OCI-LY3 (cell line): ENCODE measurements at regions not wholly inside any gene's neighbourhood (a gene's known extent, or its start where the extent isn't known, plus 50 kb on each side); places are given as distances from the start of the nearest gene placed in this dataset.
A peak's percentile ranks its signal among the peaks of the same experiment; 100 is the strongest.

Experiments used
- H2AFZ ChIP-seq: fragments of 200-600, 300-600 bp; shearing (Covaris generic); 2 replicates; pipeline ENCODE4 v1.6.0; 2014; ENCODE audit warnings: antibody characterized with exemption, low read depth, low read length
- H3K27ac ChIP-seq: fragments of 200-600, 300-600 bp; sonication (generic); 2 replicates; pipeline ENCODE4 v1.5.1; 2014; ENCODE audit warnings: mild to moderate bottlenecking, low read length, moderate library complexity, mixed read lengths
- H3K27me3 ChIP-seq: fragments of 200-600, 300-600 bp; sonication (generic); 2 replicates; pipeline ENCODE4 v1.6.1; 2014; ENCODE audit warnings: low read depth, low read length, mixed read lengths
- H3K36me3 ChIP-seq: fragments of 200-600, 300-600 bp; sonication (generic); replicated peaks from 2 replicates; pipeline ENCODE3; 2014; ENCODE audit warnings: low read depth, low read length, mixed read lengths
- H3K4me1 ChIP-seq: fragments of 300-600, 200-600 bp; sonication (generic); 2 replicates; pipeline ENCODE4 v1.6.1; 2014; ENCODE audit warnings: low read length, mixed read lengths
- H3K4me2 ChIP-seq: fragments of 200-600, 300-600 bp; sonication (generic); 2 replicates; pipeline ENCODE4 v1.6.1; 2014; ENCODE audit warnings: low read length, mixed read lengths
- H3K4me3 ChIP-seq: fragments of 300-600, 200-600 bp; sonication (generic); 2 replicates; pipeline ENCODE4 v1.5.1; 2014; ENCODE audit warnings: antibody characterized with exemption, mild to moderate bottlenecking, low read length, moderate library complexity
- H3K79me2 ChIP-seq: fragments of 300-600, 200-600 bp; shearing (Covaris generic); 2 replicates; pipeline ENCODE4 v1.6.1; 2014; ENCODE audit warnings: mild to moderate bottlenecking, low read length, mixed read lengths
- H3K9ac ChIP-seq: fragments of 300-600, 200-600 bp; shearing (Covaris generic); 2 replicates; pipeline ENCODE4 v1.6.0; 2014; ENCODE audit warnings: mild to moderate bottlenecking, low read length, moderate library complexity
- H3K9me3 ChIP-seq: fragments of 200-600, 300-600 bp; shearing (Covaris generic); 2 replicates; pipeline ENCODE4 v1.6.1; 2014; ENCODE audit warnings: low read length, mixed read lengths; ENCODE audit not compliant: insufficient read depth
- H4K20me1 ChIP-seq: fragments of 200-600, 300-600 bp; sonication (generic); 2 replicates; pipeline ENCODE4 v1.6.1; 2016; ENCODE audit warnings: low read length, mixed read lengths; ENCODE audit not compliant: insufficient read depth
- EZH2phosphoT487 ChIP-seq: fragments of 200-600 bp; shearing (Covaris generic); IDR thresholded peaks from 2 replicates; pipeline ENCODE4 v1.6.1; 2018; ENCODE audit warnings: antibody characterized with exemption, mixed run types, low read depth
- TF ChIP-seq, protein P1 (sequence below): fragments of 200-600, 300-600 bp; sonication (generic); IDR thresholded peaks from 2 replicates; pipeline ENCODE4 v1.5.1; 2014; ENCODE audit warnings: antibody characterized with exemption, low read length, low read depth

DNA sequence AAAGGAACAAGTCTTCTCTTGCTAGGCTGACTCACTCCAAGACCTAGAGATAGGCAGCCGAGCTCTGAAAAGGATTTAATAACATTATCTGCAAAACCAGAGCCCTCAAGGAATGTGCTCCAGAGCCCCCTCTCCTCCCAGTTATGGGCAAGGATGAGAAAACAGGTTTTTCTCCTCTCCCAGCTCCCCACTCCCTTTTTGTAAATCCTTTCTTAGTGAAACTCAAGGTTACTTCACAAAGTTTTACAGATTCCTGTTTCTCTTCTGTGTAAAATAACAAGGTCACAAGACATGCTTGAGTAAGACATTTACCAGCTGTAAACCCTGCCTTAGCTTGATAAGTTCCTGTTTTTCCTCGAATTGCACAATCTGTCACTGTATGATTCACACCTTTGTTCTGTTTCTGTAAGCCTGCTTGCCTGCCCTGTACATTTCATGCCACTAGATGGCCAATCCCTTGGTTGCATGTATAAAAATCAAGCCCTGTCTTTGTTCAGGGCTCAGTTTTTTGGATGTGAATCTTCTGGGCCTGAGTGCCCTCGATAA is 489.4 kb downstream of the KCNA4 start:
- peak overlapping the region; percentile 73 for H3K27ac ChIP-seq
- no peaks in the 10 kb centered on the region for H3K79me2 ChIP-seq
- H2AFZ ChIP-seq: no peak overlapping the region
- H3K4me1 ChIP-seq: peaks cover 14% of the 10 kb centered on the region
- no peaks in the 10 kb centered on the region for H3K27me3 ChIP-seq
- H3K4me2 ChIP-seq: peak overlapping the region; percentile 64
- H4K20me1 ChIP-seq: no peaks in the 10 kb centered on the region
- peak overlapping the region; percentile 31; the same call in 1 of the 2 replicates for H3K9ac ChIP-seq
- no peaks in the 10 kb centered on the region for H3K36me3 ChIP-seq
- TF ChIP-seq, protein P1, sequence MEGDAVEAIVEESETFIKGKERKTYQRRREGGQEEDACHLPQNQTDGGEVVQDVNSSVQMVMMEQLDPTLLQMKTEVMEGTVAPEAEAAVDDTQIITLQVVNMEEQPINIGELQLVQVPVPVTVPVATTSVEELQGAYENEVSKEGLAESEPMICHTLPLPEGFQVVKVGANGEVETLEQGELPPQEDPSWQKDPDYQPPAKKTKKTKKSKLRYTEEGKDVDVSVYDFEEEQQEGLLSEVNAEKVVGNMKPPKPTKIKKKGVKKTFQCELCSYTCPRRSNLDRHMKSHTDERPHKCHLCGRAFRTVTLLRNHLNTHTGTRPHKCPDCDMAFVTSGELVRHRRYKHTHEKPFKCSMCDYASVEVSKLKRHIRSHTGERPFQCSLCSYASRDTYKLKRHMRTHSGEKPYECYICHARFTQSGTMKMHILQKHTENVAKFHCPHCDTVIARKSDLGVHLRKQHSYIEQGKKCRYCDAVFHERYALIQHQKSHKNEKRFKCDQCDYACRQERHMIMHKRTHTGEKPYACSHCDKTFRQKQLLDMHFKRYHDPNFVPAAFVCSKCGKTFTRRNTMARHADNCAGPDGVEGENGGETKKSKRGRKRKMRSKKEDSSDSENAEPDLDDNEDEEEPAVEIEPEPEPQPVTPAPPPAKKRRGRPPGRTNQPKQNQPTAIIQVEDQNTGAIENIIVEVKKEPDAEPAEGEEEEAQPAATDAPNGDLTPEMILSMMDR: peak; percentile 81
- no peak for TF ChIP-seq EZH2phosphoT487
- peak overlapping the region; percentile 23; the same call in 1 of the 2 replicates for H3K4me3 ChIP-seq
- H3K9me3 ChIP-seq: no peaks in the 10 kb centered on the region

DNA sequence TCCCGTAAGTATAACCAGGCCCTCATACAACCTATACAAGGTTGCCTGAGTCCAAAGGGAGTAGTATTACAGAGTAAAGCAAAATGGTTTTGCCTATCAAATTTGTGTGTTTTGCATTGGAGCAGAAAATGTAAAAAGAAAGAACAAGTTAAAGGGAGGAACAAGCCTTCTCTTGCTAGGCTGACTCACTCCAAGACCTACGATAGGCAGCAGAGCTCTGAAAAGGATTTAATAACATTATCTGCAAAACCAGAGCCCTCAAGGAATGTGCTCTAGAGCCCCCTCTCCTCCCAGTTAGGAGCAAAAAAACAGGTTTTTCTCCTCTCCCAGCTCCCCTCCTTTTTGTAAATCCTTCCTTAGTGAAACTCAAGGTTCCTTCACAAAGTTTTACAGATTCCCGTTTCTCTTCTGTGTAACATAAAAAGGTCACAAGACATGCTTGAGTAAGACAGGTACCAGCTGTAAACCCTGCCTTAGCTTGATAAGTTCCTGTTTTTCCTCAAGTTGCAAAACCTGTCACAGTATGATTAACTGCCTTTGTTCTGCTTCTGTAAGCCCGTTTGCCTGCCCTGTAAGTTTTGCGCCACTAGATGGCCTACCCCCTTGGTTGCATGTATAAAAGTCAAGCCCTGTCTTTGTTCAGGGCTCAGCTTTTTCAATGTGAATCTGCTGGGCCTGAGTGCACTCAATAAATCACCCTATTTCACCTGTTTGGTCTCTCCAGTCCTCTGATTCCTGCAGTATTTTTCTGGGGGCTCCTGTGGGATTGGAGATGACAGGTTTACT is 498.2 kb downstream of the KCNA4 start:
- H3K4me2 ChIP-seq: peak overlapping the region; percentile 71
- no peaks in the 10 kb centered on the region for H4K20me1 ChIP-seq
- H3K36me3 ChIP-seq: peaks cover 6% of the 10 kb centered on the region
- no peaks in the 10 kb centered on the region for H3K27me3 ChIP-seq
- H3K79me2 ChIP-seq: no peaks in the 10 kb centered on the region
- H3K27ac ChIP-seq: peak overlapping the region; percentile 82
- H2AFZ ChIP-seq: peak overlapping the region; percentile 23; the same call in 1 of the 2 replicates
- 0 out of 2 replicates have a peak, but pooled peaks cover 12% of the 10 kb centered on the region for H3K9me3 ChIP-seq
- peak overlapping the region; percentile 52 for H3K4me3 ChIP-seq
- peak overlapping the region; percentile 38; the same call in 1 of the 2 replicates for H3K9ac ChIP-seq
- H3K4me1 ChIP-seq: peaks cover 30% of the 10 kb centered on the region
- TF ChIP-seq, protein P1: peak; percentile 75
- TF ChIP-seq EZH2phosphoT487: no peak

DNA sequence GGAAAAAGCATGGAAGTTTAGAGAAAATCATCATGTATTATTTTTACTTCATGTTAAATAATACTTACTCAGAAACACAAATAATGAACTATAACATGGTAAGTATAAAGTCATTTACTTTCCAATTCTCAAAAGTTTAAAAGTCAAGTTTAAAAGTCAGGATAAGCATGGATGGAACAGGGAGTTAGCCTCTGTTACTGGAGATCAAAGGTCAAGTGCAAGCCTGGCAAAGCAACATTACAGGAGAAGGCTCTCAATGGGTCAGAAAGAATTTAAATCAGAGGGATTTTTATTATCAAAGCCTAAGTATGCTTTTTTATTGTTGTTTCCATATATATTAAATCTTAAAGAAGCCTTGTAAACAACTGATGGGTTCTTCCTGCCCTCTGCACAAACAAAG is 505.4 kb downstream of the KCNA4 start:
- Histone ChIP-seq H3K4me2 (no peak overlapping the region), H3K27ac (no peak overlapping the region), H3K9ac (no peak overlapping the region), H3K4me1 (peaks cover 19% of the 10 kb centered on the region), H3K27me3 (no peaks in the 10 kb centered on the region), H3K36me3 (no peaks in the 10 kb centered on the region), H3K79me2 (no peaks in the 10 kb centered on the region), H2AFZ (no peak overlapping the region), H4K20me1 (no peaks in the 10 kb centered on the region), H3K4me3 (no peak overlapping the region), H3K9me3 (no peaks in the 10 kb centered on the region)
- TF ChIP-seq, protein P1: no peak
- no peak for TF ChIP-seq EZH2phosphoT487

DNA sequence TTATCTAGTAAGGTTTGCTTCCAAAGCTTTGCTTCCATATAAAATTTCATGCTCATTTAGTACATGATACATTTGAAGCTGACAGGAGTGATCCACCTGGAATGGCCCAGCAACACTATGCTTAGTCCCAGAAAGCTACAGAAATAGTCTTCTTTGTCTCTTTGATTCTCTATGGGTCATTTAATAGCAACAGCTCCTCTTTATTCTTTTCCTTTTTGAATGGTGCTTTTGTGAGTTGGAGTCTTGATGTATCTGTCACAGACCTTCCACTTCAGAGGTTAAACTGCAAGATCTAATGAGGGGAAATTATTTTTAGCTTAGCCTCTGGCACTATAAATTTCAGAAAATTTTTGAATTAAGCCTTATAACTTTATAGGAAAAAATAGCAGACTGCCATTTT is 509.5 kb downstream of the KCNA4 start:
- Histone ChIP-seq H3K9me3 (no peaks in the 10 kb centered on the region), H4K20me1 (no peaks in the 10 kb centered on the region), H2AFZ (no peak overlapping the region), H3K9ac (no peak overlapping the region), H3K4me3 (no peak overlapping the region), H3K27me3 (no peaks in the 10 kb centered on the region), H3K4me2 (no peak overlapping the region), H3K79me2 (no peaks in the 10 kb centered on the region), H3K4me1 (peaks cover 19% of the 10 kb centered on the region), H3K27ac (no peak overlapping the region), H3K36me3 (no peaks in the 10 kb centered on the region)
- TF ChIP-seq EZH2phosphoT487: no peak
- TF ChIP-seq, protein P1: no peak
